A673 (cell line): ENCODE measurements at regions not wholly inside any gene's neighbourhood (a gene's known extent, or its start where the extent isn't known, plus 50 kb on each side); places are given as distances from the start of the nearest gene placed in this dataset.

Source experiments
- BruUV-seq: library from RNA; stranded (reverse); fragments of 400-500 nt; replicated peaks from 2 replicates; lab custom pipeline; 2021; lab: Mats Ljungman, UMichigan
- CTCF ChIA-PET: fragments of 300-600 bp; sonication (Branson Sonifier 250); formaldehyde crosslinking; loops from one replicate; lab custom pipeline; 2022; ENCODE audit warnings: antibody characterized with exemption; lab: Charles Lee
- POLR2A ChIA-PET: fragments of 300-600 bp; sonication (Branson Sonifier 250); formaldehyde crosslinking; loops from one replicate; lab custom pipeline; 2022; ENCODE audit warnings: antibody characterized with exemption; ENCODE audit not compliant: low non-redundant PET; lab: Charles Lee
- DNase-seq: peaks from one replicate; pipeline ENCODE4 v3.0.0-alpha.2; 2015; ENCODE audit warnings: low spot score
- H3K27ac ChIP-seq: fragments of 200-600 bp; sonication (generic); 2 replicates; pipeline ENCODE4 v1.5.1; 2016; ENCODE audit warnings: mixed run types, low read depth, mild to moderate bottlenecking, mixed read lengths, antibody characterized with exemption, low read length; ENCODE audit not compliant: poor library complexity, severe bottlenecking
- H3K27me3 ChIP-seq: fragments of 200-600 bp; sonication (generic); replicated peaks from 2 replicates; pipeline ENCODE4 v1.6.1; 2017; ENCODE audit warnings: mixed run types, low read depth, mild to moderate bottlenecking, mixed read lengths, antibody characterized with exemption, low read length; ENCODE audit not compliant: insufficient read depth, poor library complexity
- H3K36me3 ChIP-seq: fragments of 200-600 bp; sonication (generic); 2 replicates; pipeline ENCODE4 v1.6.1; 2016; ENCODE audit warnings: mixed run types, mild to moderate bottlenecking, mixed read lengths, antibody characterized with exemption, low read length; ENCODE audit not compliant: insufficient read depth, poor library complexity, severe bottlenecking
- H3K4me1 ChIP-seq: fragments of 200-600 bp; sonication (generic); 2 replicates; pipeline ENCODE4 v1.6.1; 2017; ENCODE audit warnings: mixed run types, mild to moderate bottlenecking, mixed read lengths, antibody characterized with exemption, low read length; ENCODE audit not compliant: insufficient read depth, poor library complexity, severe bottlenecking
- H3K4me3 ChIP-seq: fragments of 200-600 bp; sonication (generic); 2 replicates; pipeline ENCODE4 v1.5.1; 2016; ENCODE audit warnings: low read depth, mixed run types, mild to moderate bottlenecking, mixed read lengths, low read length; ENCODE audit not compliant: poor library complexity, severe bottlenecking
- H3K9me3 ChIP-seq: fragments of 200-600 bp; sonication (generic); 2 replicates; pipeline ENCODE4 v1.6.1; 2016; ENCODE audit warnings: mixed run types, low read depth, mild to moderate bottlenecking, mixed read lengths, antibody characterized with exemption, low read length; ENCODE audit not compliant: poor library complexity, severe bottlenecking
- EZH2 ChIP-seq: fragments of 200-600 bp; sonication (generic); IDR thresholded peaks from 2 replicates; pipeline ENCODE4 v1.6.1; 2017; ENCODE audit warnings: borderline replicate concordance, low read depth, mild to moderate bottlenecking, mixed read lengths, antibody characterized with exemption, low read length; ENCODE audit not compliant: poor library complexity, severe bottlenecking
- intact Hi-C: fragments of 100-400 bp; cut with micrococcal nuclease; formaldehyde crosslinking; loops from one replicate; pipeline ENCODE4 v1.10.0; 2022; ENCODE audit not compliant: unreplicated experiment
- TF ChIP-seq, protein P1 (sequence below): fragments of 300-800, 200-600 bp; sonication (generic); conservative IDR thresholded peaks from 2 replicates; pipeline ENCODE4 v1.5.1; 2017; ENCODE audit warnings: low read depth, mild to moderate bottlenecking, antibody characterized with exemption, low read length, moderate library complexity, mixed read lengths

DNA sequence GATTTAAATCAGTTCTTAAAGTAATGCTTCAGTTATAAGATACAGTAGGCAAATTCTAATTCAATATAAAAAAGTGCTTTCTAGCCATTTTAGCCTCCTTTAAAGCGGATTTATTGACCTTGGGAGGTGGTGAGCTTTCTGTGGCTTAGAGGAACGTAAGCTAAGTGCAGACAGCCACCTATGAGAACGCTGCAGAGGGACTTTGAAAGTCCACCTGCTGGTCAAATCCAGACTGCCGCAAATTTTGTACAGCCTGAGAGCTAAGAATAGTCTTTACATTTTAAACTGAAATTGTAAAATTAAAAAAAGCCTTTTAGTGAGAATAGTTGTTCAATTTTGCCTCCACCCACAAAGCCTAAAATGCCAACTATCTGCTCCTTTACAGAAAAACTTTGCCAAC, 67.0 kb upstream of the SSX2IP start:
- CTCF ChIA-PET, result no interaction called here
- H3K4me3 ChIP-seq, result no peak overlapping the region
- BruUV-seq, result no TSS peak
- POLR2A ChIA-PET, result no interaction called here
- peaks cover 4% of the 10 kb centered on the region for H3K4me1 ChIP-seq
- intact Hi-C loops, result loop anchor here (10.0 kb wide), 2 partner anchors 822 to 852 kb away; no protein-coding TSS in a partner anchor
- no peaks in the 10 kb centered on the region for H3K27me3 ChIP-seq
- no peaks in the 10 kb centered on the region for H3K9me3 ChIP-seq
- TF ChIP-seq, protein P1, sequence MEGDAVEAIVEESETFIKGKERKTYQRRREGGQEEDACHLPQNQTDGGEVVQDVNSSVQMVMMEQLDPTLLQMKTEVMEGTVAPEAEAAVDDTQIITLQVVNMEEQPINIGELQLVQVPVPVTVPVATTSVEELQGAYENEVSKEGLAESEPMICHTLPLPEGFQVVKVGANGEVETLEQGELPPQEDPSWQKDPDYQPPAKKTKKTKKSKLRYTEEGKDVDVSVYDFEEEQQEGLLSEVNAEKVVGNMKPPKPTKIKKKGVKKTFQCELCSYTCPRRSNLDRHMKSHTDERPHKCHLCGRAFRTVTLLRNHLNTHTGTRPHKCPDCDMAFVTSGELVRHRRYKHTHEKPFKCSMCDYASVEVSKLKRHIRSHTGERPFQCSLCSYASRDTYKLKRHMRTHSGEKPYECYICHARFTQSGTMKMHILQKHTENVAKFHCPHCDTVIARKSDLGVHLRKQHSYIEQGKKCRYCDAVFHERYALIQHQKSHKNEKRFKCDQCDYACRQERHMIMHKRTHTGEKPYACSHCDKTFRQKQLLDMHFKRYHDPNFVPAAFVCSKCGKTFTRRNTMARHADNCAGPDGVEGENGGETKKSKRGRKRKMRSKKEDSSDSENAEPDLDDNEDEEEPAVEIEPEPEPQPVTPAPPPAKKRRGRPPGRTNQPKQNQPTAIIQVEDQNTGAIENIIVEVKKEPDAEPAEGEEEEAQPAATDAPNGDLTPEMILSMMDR, result 0 out of 2 replicates have a peak, but pooled peaks have one; percentile 22
- TF ChIP-seq EZH2, result no peak
- no peaks in the 10 kb centered on the region for H3K36me3 ChIP-seq
- no peak overlapping the region for H3K27ac ChIP-seq
- DNase-seq, result no peak

DNA sequence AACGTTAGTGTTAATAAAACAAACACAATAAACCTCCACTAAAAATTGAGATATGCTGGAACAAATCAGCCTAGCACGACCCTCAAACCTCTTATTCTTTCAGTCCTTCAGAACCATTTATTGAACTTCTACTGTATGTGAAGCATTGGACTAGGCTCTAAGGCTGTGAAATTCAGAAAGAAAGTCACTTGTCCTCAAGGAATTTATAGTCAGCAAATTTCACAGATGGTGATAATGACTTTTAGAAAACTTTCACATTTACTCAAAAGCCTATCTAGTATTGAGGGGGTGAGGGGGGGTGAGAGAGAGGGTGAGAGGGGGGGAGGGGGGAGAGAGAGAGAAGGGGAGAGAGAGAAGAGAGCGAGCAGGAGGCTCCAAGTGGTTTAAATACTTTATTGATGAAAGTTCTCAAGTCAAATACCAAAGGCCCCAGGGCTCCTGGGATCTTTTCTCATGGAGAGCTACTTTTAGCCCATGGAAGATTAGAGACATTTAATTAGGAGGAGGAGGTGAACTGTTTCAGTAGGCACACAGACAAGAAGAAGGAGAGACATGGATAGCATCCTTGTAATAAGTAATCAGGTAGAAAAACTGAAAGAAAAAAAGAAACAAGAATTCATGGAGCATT, 66.3 kb upstream of the SSX2IP start:
- ChIA-PET CTCF (no interaction called here), POLR2A (no interaction called here)
- Histone ChIP-seq H3K4me1 (peaks cover 4% of the 10 kb centered on the region), H3K4me3 (no peak overlapping the region), H3K9me3 (no peaks in the 10 kb centered on the region), H3K36me3 (no peaks in the 10 kb centered on the region), H3K27ac (no peak overlapping the region), H3K27me3 (no peaks in the 10 kb centered on the region)
- BruUV-seq, result no TSS peak
- TF ChIP-seq EZH2, result no peak
- TF ChIP-seq, protein P1, result no peak
- no peak for DNase-seq
- intact Hi-C loops, result loop anchor here (10.0 kb wide), 2 partner anchors 822 to 852 kb away; no protein-coding TSS in a partner anchor

DNA sequence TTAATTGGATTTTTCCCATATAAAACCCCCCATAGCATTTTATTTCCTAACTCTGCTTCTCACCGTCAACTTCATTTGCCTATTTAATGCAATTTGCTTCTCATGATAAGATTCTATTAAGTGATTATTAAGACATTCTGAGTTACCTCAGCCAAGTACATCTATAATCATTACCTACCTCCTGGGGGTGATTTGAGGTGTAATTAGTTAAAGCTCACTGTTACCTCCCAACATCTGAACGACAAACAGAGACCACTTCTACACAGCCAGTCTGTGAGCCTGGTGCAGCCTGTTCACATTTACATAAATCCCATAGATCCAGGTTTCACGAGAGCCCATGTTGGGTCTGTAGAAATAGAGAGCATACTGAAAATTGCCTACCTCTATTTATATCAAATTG, 65.7 kb upstream of the SSX2IP start:
- no peaks in the 10 kb centered on the region for H3K27me3 ChIP-seq
- intact Hi-C loops, result loop anchor here (10.0 kb wide), 2 partner anchors 821 to 851 kb away; no protein-coding TSS in a partner anchor
- no peak for DNase-seq
- ChIA-PET CTCF (no interaction called here), POLR2A (no interaction called here)
- no TSS peak for BruUV-seq
- H3K4me3 ChIP-seq, result no peak overlapping the region
- no peak for TF ChIP-seq EZH2
- TF ChIP-seq, protein P1, result no peak
- H3K36me3 ChIP-seq, result no peaks in the 10 kb centered on the region
- no peaks in the 10 kb centered on the region for H3K9me3 ChIP-seq
- peaks cover 4% of the 10 kb centered on the region for H3K4me1 ChIP-seq
- no peak overlapping the region for H3K27ac ChIP-seq
